HEK293T (cell line): ENCODE measurements at regions not wholly inside any gene's neighbourhood (a gene's known extent, or its start where the extent isn't known, plus 50 kb on each side); places are given as distances from the start of the nearest gene placed in this dataset.

Experiments used
- CTCF ChIA-PET: fragments of 350-600 bp; formaldehyde crosslinking; extraction: SDS; loops from one replicate; lab custom pipeline; 2021; ENCODE audit warnings: antibody characterized with exemption, inconsistent platforms; lab: Yijun Ruan, JAX
- POLR2A ChIA-PET: fragments of 350-600 bp; formaldehyde crosslinking; extraction: SDS; loops from one replicate; lab custom pipeline; 2020; ENCODE audit warnings: antibody characterized with exemption, inconsistent platforms; lab: Yijun Ruan, JAX
- DNase-seq: peaks from one replicate; pipeline ENCODE4 v3.0.0; 2012; ENCODE audit warnings: mixed read lengths; ENCODE audit errors: extremely low spot score
- ARNT ChIP-seq: fragments of 450-650 bp; IDR thresholded peaks from 2 replicates; pipeline ENCODE4 v1.6.1; 2017; ENCODE audit warnings: mild to moderate bottlenecking
- BHLHE40 ChIP-seq: fragments of 450-650 bp; IDR thresholded peaks from 2 replicates; pipeline ENCODE4 v1.6.1; 2016; ENCODE audit warnings: mild to moderate bottlenecking, moderate library complexity, borderline replicate concordance
- CTBP1 ChIP-seq: fragments of 450-650 bp; IDR thresholded peaks from 2 replicates; pipeline ENCODE4 v1.6.1; 2016; ENCODE audit warnings: borderline replicate concordance
- ELF4 ChIP-seq: fragments of 450-650 bp; IDR thresholded peaks from 2 replicates; pipeline ENCODE4 v1.6.1; 2017; ENCODE audit warnings: antibody characterized with exemption
- FOXA1 ChIP-seq: fragments of 450-650 bp; IDR thresholded peaks from 2 replicates; pipeline ENCODE4 v1.6.1; 2016; ENCODE audit warnings: mild to moderate bottlenecking
- FOXK2 ChIP-seq: fragments of 450-650 bp; IDR thresholded peaks from 2 replicates; pipeline ENCODE4 v1.6.1; 2016; ENCODE audit warnings: mild to moderate bottlenecking
- FOXM1 ChIP-seq: fragments of 450-650 bp; IDR thresholded peaks from 2 replicates; pipeline ENCODE4 v1.6.1; 2017; ENCODE audit warnings: mild to moderate bottlenecking, borderline replicate concordance
- HDGF ChIP-seq: fragments of 450-650 bp; IDR thresholded peaks from 2 replicates; pipeline ENCODE4 v1.6.1; 2017; ENCODE audit warnings: antibody characterized with exemption, borderline replicate concordance
- L3MBTL2 ChIP-seq: fragments of 450-650 bp; conservative IDR thresholded peaks from 2 replicates; pipeline ENCODE4 v1.6.1; 2016; ENCODE audit warnings: mild to moderate bottlenecking
- LEF1 ChIP-seq: fragments of 450-650 bp; IDR thresholded peaks from 2 replicates; pipeline ENCODE4 v1.6.1; 2017; ENCODE audit warnings: mild to moderate bottlenecking, borderline replicate concordance
- NFRKB ChIP-seq: fragments of 450-650 bp; IDR thresholded peaks from 2 replicates; pipeline ENCODE4 v1.6.1; 2016; ENCODE audit warnings: mild to moderate bottlenecking, moderate library complexity
- SP1 ChIP-seq: fragments of 450-650 bp; IDR thresholded peaks from 2 replicates; pipeline ENCODE4 v1.6.1; 2017
- SUZ12 ChIP-seq: fragments of 450-650 bp; IDR thresholded peaks from 2 replicates; pipeline ENCODE4 v1.6.1; 2016; ENCODE audit warnings: mild to moderate bottlenecking
- TARDBP ChIP-seq: fragments of 450-650 bp; IDR thresholded peaks from 2 replicates; pipeline ENCODE4 v1.6.1; 2016
- ZNF384 ChIP-seq: fragments of 450-650 bp; IDR thresholded peaks from 2 replicates; pipeline ENCODE4 v1.6.1; 2016
- TF ChIP-seq, protein P1 (sequence below): fragments of 450-650 bp; IDR thresholded peaks from 2 replicates; pipeline ENCODE4 v1.6.1; 2016

DNA sequence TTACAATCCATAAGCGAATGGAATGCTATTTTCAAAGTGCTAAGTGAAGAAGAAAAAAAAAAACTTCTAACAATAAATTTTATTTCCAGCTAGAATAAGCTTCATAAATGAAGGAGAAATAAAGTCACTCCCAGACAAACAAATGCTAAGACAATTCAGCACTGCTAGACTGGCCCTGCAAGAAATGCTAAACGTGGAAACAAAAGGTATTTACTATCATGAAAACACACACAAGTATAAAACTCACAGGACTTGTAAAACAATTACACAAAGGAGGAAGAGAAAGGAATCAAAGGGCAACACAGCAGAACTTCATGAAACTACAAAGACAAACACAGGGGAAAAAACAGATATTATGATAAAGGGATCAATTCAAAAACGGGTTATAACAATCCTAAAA is 85.8 kb upstream of the NELL2 start:
- no peak for DNase-seq
- POLR2A ChIA-PET, result no interaction called here
- CTCF ChIA-PET, result no interaction called here
- TF ChIP-seq HDGF (no peak), FOXM1 (no peak), BHLHE40 (no peak), L3MBTL2 (no peak), ARNT (no peak), SUZ12 (no peak), FOXA1 (no peak), LEF1 (no peak), ELF4 (no peak), ZNF384 (no peak), FOXK2 (no peak), TARDBP (no peak), SP1 (no peak)
- TF ChIP-seq, protein P1, sequence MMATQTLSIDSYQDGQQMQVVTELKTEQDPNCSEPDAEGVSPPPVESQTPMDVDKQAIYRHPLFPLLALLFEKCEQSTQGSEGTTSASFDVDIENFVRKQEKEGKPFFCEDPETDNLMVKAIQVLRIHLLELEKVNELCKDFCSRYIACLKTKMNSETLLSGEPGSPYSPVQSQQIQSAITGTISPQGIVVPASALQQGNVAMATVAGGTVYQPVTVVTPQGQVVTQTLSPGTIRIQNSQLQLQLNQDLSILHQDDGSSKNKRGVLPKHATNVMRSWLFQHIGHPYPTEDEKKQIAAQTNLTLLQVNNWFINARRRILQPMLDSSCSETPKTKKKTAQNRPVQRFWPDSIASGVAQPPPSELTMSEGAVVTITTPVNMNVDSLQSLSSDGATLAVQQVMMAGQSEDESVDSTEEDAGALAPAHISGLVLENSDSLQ, result no peak

DNA sequence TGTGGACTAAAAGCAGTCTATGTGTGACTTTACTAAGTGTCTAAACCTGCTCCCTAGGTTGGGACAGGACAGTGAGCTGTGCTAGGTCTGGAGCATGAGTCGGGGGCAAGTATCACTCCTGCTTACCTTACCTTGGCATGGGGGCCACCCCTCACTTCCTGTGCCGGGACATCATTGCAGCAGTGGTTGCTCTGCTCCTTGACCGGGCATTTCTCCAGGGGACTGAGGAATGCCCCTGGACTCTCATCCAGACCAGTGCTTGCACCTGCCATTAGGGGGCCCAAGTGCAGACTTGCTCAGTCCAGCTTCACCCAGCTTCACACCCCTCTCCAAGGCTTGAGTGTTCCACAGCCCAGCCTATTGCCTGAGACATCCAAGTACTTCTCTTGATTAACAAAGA is 84.7 kb upstream of the NELL2 start:
- TF ChIP-seq HDGF (no peak), FOXA1 (no peak), CTBP1 (no peak), NFRKB (no peak), BHLHE40 (no peak), ARNT (no peak), L3MBTL2 (no peak), LEF1 (no peak), TARDBP (no peak), ZNF384 (no peak), SUZ12 (no peak), ELF4 (no peak), FOXM1 (no peak), SP1 (no peak), FOXK2 (no peak)
- TF ChIP-seq, protein P1, result no peak
- ChIA-PET POLR2A (interaction anchor here (0.8 kb wide), 1 partner anchor 12 kb away, joined by 4 read pairs; no protein-coding TSS in a partner anchor), CTCF (interaction anchor here (1.6 kb wide), 1 partner anchor 12 kb away, joined by 3 read pairs; no protein-coding TSS in a partner anchor)
- DNase-seq, result peak; percentile 33

DNA sequence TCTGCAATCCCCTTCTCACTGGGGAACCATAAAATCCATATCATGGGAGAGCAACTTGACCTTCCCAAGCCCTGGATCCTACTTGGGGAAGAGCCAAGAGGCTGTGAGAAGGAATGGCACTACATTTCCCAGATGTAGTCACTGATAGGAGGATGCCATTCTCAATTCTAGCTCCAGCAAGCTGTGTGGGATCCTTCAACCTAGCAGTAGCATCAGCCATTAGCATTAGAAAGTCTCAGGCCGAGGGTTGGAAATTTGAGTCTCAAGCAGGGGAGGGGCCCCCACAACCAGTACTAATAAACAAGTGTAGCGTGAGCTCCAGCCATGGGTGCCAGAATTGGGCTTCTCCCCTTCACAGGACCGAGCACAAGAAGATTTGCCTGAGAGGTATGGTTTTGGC is 84.3 kb upstream of the NELL2 start:
- TF ChIP-seq SUZ12 (no peak), NFRKB (no peak), BHLHE40 (no peak), TARDBP (no peak), ARNT (no peak), ELF4 (no peak), HDGF (no peak), CTBP1 (no peak), FOXA1 (no peak), ZNF384 (no peak), LEF1 (no peak), SP1 (no peak), L3MBTL2 (no peak)
- TF ChIP-seq, protein P1, result no peak
- DNase-seq, result no peak
- ChIA-PET CTCF (interaction anchor here (1.6 kb wide), 1 partner anchor 12 kb away, joined by 3 read pairs; no protein-coding TSS in a partner anchor), POLR2A (interaction anchor here (0.8 kb wide), 1 partner anchor 12 kb away, joined by 4 read pairs; no protein-coding TSS in a partner anchor)

DNA sequence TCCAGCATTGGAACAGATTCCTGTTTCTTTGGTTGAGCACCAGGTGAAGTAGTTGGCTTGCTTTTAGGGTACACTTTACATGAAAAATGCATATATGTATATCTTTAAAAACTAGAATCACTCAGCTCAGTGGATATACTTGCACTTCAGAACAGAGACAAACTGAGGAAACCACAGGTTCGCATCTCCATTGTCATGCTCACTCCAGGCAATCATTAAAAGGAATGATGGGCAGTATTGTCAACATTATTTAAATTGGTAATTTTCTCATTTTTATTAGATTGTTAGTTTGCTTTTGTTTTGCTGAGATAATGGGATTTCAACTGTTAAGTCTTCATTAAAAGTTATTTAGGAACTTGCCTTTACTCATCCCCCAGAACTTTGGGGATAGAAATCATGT is 71.0 kb upstream of the NELL2 start:
- POLR2A ChIA-PET, result no interaction called here
- no peak for DNase-seq
- TF ChIP-seq, protein P1, result no peak
- TF ChIP-seq SUZ12 (no peak), SP1 (no peak), FOXA1 (no peak), NFRKB (no peak), TARDBP (no peak), LEF1 (no peak), ARNT (no peak), ELF4 (no peak), FOXM1 (no peak), FOXK2 (no peak), CTBP1 (no peak), ZNF384 (no peak), L3MBTL2 (no peak), HDGF (no peak), BHLHE40 (no peak)
- CTCF ChIA-PET, result no interaction called here

DNA sequence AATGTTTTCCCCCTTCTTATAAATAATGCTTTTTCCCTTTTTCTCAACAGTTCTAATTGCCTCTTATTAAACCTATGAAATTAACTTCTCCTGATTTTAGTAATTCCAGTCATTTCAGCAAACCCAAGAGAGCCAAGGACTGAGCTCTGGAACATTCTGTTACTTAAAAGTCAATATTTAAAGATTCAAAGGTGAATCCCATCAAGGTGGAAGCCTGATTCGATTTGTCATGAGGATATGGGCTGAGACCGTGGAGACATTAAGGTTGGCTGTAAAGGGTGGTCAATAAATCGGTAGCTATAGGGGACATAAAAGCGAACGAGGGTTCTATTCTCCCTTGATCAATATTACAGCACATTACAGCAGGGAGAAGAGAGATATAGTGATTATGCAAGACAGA is 66.6 kb upstream of the NELL2 start:
- TF ChIP-seq SP1, result no peak
- no peak for TF ChIP-seq TARDBP
- no peak for TF ChIP-seq LEF1
- TF ChIP-seq, protein P1, result no peak
- no peak for TF ChIP-seq SUZ12
- TF ChIP-seq FOXM1, result no peak
- no peak for TF ChIP-seq CTBP1
- no peak for TF ChIP-seq HDGF
- TF ChIP-seq ARNT, result no peak
- TF ChIP-seq FOXA1, result no peak
- no peak for TF ChIP-seq NFRKB
- no peak for TF ChIP-seq FOXK2
- TF ChIP-seq ZNF384, result no peak
- POLR2A ChIA-PET, result no interaction called here
- CTCF ChIA-PET, result no interaction called here
- DNase-seq, result no peak
